ENCODE measurements at regions not wholly inside any gene's neighbourhood (a gene's known extent, or its start where the extent isn't known, plus 50 kb on each side); places are given as distances from the start of the nearest gene placed in this dataset.

GRCh38 chr15:97903971-97904572 lies 56.4 kb upstream of the ARRDC4 start:
- TF ChIP-seq CTCF (optimal IDR thresholded peaks at IDR 0.05 in 1 of 3, IDR thresholded peaks at IDR 0.05 in 1 of 3, conservative IDR thresholded peaks at IDR 0.05 in 1 of 3; ENCODE audit: extremely low read depth in 1 of 3, insufficient read depth in 2 of 3, low read length in 3 of 3) (peak; percentile 61 to 92 (median 88)), EZH2 (IDR thresholded peaks at IDR 0.05; ENCODE audit: low read length) (no peak)
